Smooth muscle cell (in vitro differentiated cells): ENCODE measurements at regions not wholly inside any gene's neighbourhood (a gene's known extent, or its start where the extent isn't known, plus 50 kb on each side); places are given as distances from the start of the nearest gene placed in this dataset.

Source experiments
- DNase-seq: peaks from one replicate; lab custom pipeline; 2025; ENCODE audit not compliant: unreplicated experiment; lab: John Stamatoyannopoulos, UW
- H2AFZ ChIP-seq: fragments of 200-600 bp; sonication (generic); 2 replicates; pipeline ENCODE4 v1.6.0; 2016; ENCODE audit warnings: antibody characterized with exemption, low read depth, mild to moderate bottlenecking
- H3F3A ChIP-seq: fragments of 200-600 bp; sonication (generic); 2 replicates; pipeline ENCODE4 v1.6.0; 2017; ENCODE audit warnings: antibody characterized with exemption, low read depth
- H3K27ac ChIP-seq: fragments of 200-600 bp; sonication (generic); 2 replicates; pipeline ENCODE4 v1.5.1; 2016; ENCODE audit warnings: low read depth, mild to moderate bottlenecking
- H3K27me3 ChIP-seq: fragments of 200-600 bp; sonication (generic); 2 replicates; pipeline ENCODE4 v1.6.1; 2016; ENCODE audit warnings: low read depth, mild to moderate bottlenecking
- H3K36me3 ChIP-seq: fragments of 200-600 bp; sonication (generic); 2 replicates; pipeline ENCODE4 v1.5.1; 2016; ENCODE audit warnings: low read depth
- H3K4me1 ChIP-seq: fragments of 200-600 bp; sonication (generic); 2 replicates; pipeline ENCODE4 v1.5.1; 2016; ENCODE audit warnings: low read depth
- H3K4me2 ChIP-seq: fragments of 200-600 bp; sonication (generic); 2 replicates; pipeline ENCODE4 v1.6.0; 2016; ENCODE audit warnings: mild to moderate bottlenecking
- H3K4me3 ChIP-seq: fragments of 200-600 bp; sonication (generic); 2 replicates; pipeline ENCODE4 v1.5.1; 2016; ENCODE audit warnings: mild to moderate bottlenecking
- H3K79me2 ChIP-seq: fragments of 200-600 bp; sonication (generic); 2 replicates; pipeline ENCODE4 v1.6.0; 2016; ENCODE audit warnings: low read depth, mild to moderate bottlenecking
- H3K9ac ChIP-seq: fragments of 200-600 bp; sonication (generic); 2 replicates; pipeline ENCODE4 v1.6.0; 2016; ENCODE audit warnings: low read depth
- H3K9me3 ChIP-seq: fragments of 200-600 bp; sonication (generic); replicated peaks from 2 replicates; pipeline ENCODE4 v1.5.1; 2016; ENCODE audit warnings: low read depth
- H4K20me1 ChIP-seq: fragments of 200-600 bp; sonication (generic); 2 replicates; pipeline ENCODE4 v1.6.0; 2016; ENCODE audit warnings: low read depth
- WGBS: methylation state at CpG from one replicate; pipeline ENCODE4 v1.1.7; 2016; ENCODE audit warnings: low lambda C conversion rate; 5-methylcytosine and 5-hydroxymethylcytosine counted together
- TF ChIP-seq, protein P1 (sequence below): fragments of 200-600 bp; sonication (generic); IDR thresholded peaks from 2 replicates; pipeline ENCODE4 v1.5.1; 2017; ENCODE audit warnings: borderline replicate concordance, mild to moderate bottlenecking, antibody characterized with exemption; ENCODE audit not compliant: insufficient read depth, poor library complexity, severe bottlenecking

- no peaks in the 10 kb centered on the region for H3F3A ChIP-seq
- H3K27me3 ChIP-seq: no peaks in the 10 kb centered on the region
- H3K9me3 ChIP-seq: no peaks in the 10 kb centered on the region
- TF ChIP-seq, protein P1, sequence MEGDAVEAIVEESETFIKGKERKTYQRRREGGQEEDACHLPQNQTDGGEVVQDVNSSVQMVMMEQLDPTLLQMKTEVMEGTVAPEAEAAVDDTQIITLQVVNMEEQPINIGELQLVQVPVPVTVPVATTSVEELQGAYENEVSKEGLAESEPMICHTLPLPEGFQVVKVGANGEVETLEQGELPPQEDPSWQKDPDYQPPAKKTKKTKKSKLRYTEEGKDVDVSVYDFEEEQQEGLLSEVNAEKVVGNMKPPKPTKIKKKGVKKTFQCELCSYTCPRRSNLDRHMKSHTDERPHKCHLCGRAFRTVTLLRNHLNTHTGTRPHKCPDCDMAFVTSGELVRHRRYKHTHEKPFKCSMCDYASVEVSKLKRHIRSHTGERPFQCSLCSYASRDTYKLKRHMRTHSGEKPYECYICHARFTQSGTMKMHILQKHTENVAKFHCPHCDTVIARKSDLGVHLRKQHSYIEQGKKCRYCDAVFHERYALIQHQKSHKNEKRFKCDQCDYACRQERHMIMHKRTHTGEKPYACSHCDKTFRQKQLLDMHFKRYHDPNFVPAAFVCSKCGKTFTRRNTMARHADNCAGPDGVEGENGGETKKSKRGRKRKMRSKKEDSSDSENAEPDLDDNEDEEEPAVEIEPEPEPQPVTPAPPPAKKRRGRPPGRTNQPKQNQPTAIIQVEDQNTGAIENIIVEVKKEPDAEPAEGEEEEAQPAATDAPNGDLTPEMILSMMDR: no peak
- H3K4me1 ChIP-seq: peaks cover 4% of the 10 kb centered on the region
- H3K4me3 ChIP-seq: no peak overlapping the region
- H3K79me2 ChIP-seq: no peaks in the 10 kb centered on the region
- H3K36me3 ChIP-seq: no peaks in the 10 kb centered on the region
- no peak overlapping the region for H3K4me2 ChIP-seq
- no peak overlapping the region for H2AFZ ChIP-seq
- no peak for DNase-seq
- 82% methylated on average over 2 of the region's 2 CpGs for WGBS
- H3K27ac ChIP-seq: no peak overlapping the region
- H3K9ac ChIP-seq: no peak overlapping the region
- no peaks in the 10 kb centered on the region for H4K20me1 ChIP-seq
Measured at GRCh38 chr12:84702001-84702400, 210.6 kb downstream of the SLC6A15 start.

GRCh38 chr12:84701041-84701440 is 211.6 kb downstream of the SLC6A15 start:
- DNase-seq: no peak

DNA sequence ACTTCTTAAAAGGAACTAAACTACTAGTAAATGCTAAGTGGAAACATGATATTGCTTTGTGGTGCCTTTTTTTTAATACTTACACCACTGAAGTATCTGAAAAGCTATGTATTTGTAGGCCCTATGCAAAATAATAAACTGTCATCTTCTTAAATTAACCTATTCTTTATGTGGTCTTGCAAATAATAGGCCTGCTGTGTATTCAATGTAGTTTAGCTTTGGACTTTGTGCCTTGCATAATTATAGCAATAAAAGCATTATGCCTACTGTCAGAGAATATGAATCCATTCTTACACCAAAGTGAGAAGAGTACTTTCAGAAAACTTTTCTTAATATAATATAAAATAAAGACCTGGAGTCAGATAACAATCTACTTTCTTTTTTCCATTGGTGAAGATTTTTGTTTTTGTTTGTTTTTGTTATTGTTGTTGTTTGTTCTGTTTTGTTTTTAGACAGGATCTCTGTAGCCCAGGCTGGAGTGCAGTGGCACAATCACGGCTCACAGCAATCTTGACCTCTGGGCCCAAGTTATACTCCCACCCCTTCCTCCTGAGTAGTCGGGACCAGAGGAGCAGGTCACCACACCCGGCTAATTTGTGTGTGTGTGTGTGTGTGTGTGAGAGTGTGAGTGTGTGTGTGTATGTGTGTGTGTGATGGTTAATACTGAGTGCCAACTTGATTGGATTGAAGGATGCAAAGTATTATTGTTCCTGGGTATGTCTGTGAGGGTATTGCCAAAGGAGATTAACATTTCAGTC is 213.8 kb downstream of the SLC6A15 start:
- Histone ChIP-seq H3K36me3 (no peaks in the 10 kb centered on the region), H3K9me3 (no peaks in the 10 kb centered on the region), H3K4me3 (no peak overlapping the region), H3K27me3 (no peaks in the 10 kb centered on the region), H3K4me1 (no peaks in the 10 kb centered on the region), H3F3A (no peaks in the 10 kb centered on the region), H3K27ac (no peak overlapping the region), H2AFZ (no peak overlapping the region), H3K9ac (no peak overlapping the region), H4K20me1 (no peaks in the 10 kb centered on the region), H3K79me2 (no peaks in the 10 kb centered on the region), H3K4me2 (no peak overlapping the region)
- DNase-seq: no peak
- 85% methylated on average over 3 of the region's 3 CpGs for WGBS
- TF ChIP-seq, protein P1: no peak

More at GRCh38 chr12:84701041-84701440, 211.6 kb downstream of the SLC6A15 start:
- no peaks in the 10 kb centered on the region for H3K9me3 ChIP-seq
- H3K27me3 ChIP-seq: no peaks in the 10 kb centered on the region
- H3K4me2 ChIP-seq: no peak overlapping the region
- no peak overlapping the region for H3K9ac ChIP-seq
- peaks cover 4% of the 10 kb centered on the region for H3K4me1 ChIP-seq
- no peak overlapping the region for H3K4me3 ChIP-seq
- 85% methylated on average over 3 of the region's 3 CpGs for WGBS
- H2AFZ ChIP-seq: no peak overlapping the region
- TF ChIP-seq, protein P1: no peak
- H3F3A ChIP-seq: no peaks in the 10 kb centered on the region
- no peaks in the 10 kb centered on the region for H3K79me2 ChIP-seq
- no peaks in the 10 kb centered on the region for H4K20me1 ChIP-seq
- no peaks in the 10 kb centered on the region for H3K36me3 ChIP-seq
- no peak overlapping the region for H3K27ac ChIP-seq
